ENCODE measurements at regions not wholly inside any gene's neighbourhood (a gene's known extent, or its start where the extent isn't known, plus 50 kb on each side); places are given as distances from the start of the nearest gene placed in this dataset.

GRCh38 chr15:72994534-72995177 lies 57.6 kb upstream of the NEO1 start:
- H3K4me3 ChIP-seq (replicated peaks in 1 of 2; ENCODE audit: low read depth in 2 of 2, low read length in 2 of 2): no peak overlapping the region
- peak in 1 of 2 donors; percentile 18 for DNase-seq (ENCODE audit: low read depth in 2 of 2)
- no peak for TF ChIP-seq CTCF (IDR thresholded peaks at IDR 0.05; ENCODE audit: low read depth, low read length)

- H3K4me3 ChIP-seq (replicated peaks in 1 of 2; ENCODE audit: low read depth in 2 of 2, low read length in 2 of 2): no peak overlapping the region
- no peak for TF ChIP-seq CTCF (IDR thresholded peaks at IDR 0.05; ENCODE audit: low read depth, low read length)
- peak; percentile 34 to 63 for DNase-seq (ENCODE audit: low read depth in 2 of 2)
Observed at GRCh38 chr15:72992841-72993252, 59.4 kb upstream of the NEO1 start.

- no peak for TF ChIP-seq CTCF (IDR thresholded peaks at IDR 0.05; ENCODE audit: low read depth, low read length)
- peak; percentile 18 to 27 for DNase-seq (ENCODE audit: low read depth in 2 of 2)
- H3K4me3 ChIP-seq (replicated peaks in 1 of 2; ENCODE audit: low read depth in 2 of 2, low read length in 2 of 2): no peak overlapping the region
Observed at GRCh38 chr15:72991026-72991425, 61.2 kb upstream of the NEO1 start.

GRCh38 chr15:72983801-72984545 lies 68.3 kb upstream of the NEO1 start:
- H3K4me3 ChIP-seq (replicated peaks in 1 of 2; ENCODE audit: low read depth in 2 of 2, low read length in 2 of 2): no peak overlapping the region
- DNase-seq (ENCODE audit: low read depth in 2 of 2): no peak
- no peak for TF ChIP-seq CTCF (IDR thresholded peaks at IDR 0.05; ENCODE audit: low read depth, low read length)

- no peak for TF ChIP-seq CTCF (IDR thresholded peaks at IDR 0.05; ENCODE audit: low read depth, low read length)
- DNase-seq (ENCODE audit: low read depth in 2 of 2): no peak
- H3K4me3 ChIP-seq (replicated peaks in 1 of 2; ENCODE audit: low read depth in 2 of 2, low read length in 2 of 2): no peak overlapping the region
Observed at GRCh38 chr15:72982714-72983113, 69.5 kb upstream of the NEO1 start.

- TF ChIP-seq CTCF (IDR thresholded peaks at IDR 0.05; ENCODE audit: low read depth, low read length): no peak
- H3K4me3 ChIP-seq (replicated peaks in 1 of 2; ENCODE audit: low read depth in 2 of 2, low read length in 2 of 2): no peak overlapping the region
- DNase-seq (ENCODE audit: low read depth in 2 of 2): no peak
Observed at GRCh38 chr15:72980661-72981060, 71.6 kb upstream of the NEO1 start.
